NCI-H2107 (cell line): ENCODE measurements at regions not wholly inside any gene's neighbourhood (a gene's known extent, or its start where the extent isn't known, plus 50 kb on each side); places are given as distances from the start of the nearest gene placed in this dataset.
A peak's percentile ranks its signal among the peaks of the same experiment; 100 is the strongest.

Experiments
- DNase-seq: peaks from one replicate; lab custom pipeline; 2025; lab: John Stamatoyannopoulos, UW

DNA sequence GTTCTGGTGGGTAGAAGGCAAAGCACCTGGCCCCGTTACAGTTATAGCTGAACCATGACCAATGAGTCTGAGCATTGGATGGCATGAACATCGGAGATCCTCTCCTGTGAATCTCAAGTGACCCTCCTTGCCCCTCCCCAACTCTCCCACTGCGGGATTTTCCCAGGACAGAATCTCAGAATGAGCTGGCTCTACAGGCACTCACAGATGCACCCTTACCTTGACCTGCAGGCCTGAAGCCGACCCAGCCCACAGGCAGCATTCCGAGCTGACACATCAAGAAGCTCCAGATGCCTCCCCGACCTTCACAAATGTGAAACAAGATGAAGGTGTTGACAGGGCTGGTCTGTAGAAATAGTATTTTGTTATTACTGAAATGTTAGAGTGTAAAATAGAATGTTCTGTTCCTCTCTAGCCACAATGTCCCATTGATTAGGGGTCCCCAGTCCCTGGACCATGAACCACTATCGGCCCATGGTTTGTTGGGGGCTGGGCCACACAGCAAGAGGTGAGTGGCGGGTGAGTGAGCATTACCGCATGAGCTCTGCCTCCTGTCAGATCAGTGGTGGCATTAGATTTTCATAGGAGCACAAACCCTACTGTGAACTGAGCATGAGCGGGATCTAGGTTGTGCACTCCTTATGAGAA, 263.4 kb downstream of the AUH start:
- no peak for DNase-seq

DNA sequence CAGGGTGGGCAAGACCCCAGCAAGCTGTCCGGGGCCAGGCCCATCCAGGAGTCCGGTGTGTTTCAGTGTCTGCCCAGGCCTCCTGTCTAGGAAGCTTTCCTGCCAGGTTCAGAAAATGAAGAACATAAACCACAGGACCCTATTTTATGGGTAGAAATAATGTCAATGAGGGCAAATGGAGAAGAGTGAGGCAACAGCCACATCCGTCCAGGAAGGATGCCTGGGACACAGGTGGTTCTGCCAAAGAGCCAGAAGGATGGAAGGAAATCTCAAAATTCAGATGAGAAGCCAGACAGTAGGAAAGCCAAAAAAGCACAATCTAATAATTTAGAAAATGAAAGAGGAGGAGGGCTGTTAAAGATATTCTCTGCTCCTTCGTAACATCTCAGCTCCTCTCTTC, 262.3 kb downstream of the AUH start:
- DNase-seq = no peak

DNA sequence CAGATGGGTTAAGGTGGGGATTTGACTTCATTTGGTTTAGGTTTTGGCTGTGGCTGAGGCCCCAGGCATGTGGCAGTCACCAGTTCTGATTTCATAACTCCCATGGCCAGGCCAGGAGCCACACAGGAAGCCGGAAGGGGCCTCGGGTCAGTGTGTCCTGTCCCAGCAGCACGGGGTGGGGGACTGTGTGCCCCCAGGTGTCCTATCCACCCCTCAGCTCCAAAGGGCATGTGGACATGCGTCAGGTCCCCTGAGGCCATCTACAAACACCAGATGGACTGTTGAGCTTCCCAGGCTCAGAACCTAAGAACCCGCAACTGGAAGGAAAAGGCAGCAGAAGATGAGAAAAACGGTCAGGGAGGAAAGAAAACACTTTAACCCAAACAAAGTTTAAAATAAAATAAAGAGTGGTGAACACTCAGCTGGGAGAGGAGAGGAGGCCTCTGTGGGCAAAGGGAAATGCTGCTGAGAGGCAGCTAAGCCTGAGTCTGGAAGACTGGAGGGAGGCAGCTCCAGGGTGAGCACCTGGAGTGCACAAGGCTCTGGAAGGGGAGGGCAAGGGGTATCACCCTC, 260.8 kb downstream of the AUH start:
- no peak for DNase-seq

DNA sequence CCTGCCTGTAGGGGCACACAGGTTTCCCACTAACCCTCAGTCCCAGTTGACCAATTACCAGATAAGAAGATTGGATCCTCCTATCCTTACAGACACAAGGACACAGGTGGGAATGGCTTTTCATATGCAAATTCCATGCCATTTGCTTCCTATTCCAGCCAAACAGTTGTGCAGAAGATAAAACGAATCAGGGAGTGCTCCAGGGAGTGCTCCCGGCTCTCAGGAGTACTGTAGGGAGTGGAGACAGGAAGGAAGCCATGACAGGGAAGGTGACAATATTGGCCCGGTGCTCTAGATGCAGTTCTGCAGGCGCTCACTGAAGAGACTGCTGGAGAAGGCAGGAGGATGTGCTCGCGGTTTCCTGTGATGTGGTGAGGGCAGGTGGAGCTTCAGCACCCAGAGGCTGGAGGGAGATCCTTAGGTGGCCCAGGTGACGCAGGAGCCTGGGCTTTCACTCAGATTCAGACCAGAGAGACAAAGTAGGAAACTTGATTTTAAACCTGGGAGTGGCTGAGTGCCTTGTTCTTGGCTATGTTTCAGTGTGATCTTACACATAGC, 260.0 kb downstream of the AUH start:
- DNase-seq = no peak

DNA sequence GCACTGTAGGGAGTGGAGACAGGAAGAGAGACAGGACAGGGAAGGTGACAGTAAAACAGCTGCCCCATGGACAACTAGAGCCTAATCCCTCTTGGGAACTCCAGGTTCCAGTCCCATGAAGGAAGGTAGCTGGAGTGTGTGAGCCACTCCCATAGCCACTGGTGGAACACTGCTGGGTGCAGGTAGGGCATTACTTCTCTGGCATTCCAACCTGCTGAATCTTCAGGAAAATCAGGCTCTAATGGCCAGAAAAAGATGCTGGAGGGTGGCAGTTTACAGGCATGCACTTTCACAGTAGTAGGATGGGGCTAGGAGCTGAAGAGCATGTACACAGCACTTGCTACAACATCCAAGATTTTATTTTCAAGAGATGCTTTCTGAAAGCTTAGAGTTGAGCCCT, 259.4 kb downstream of the AUH start:
- no peak for DNase-seq

DNA sequence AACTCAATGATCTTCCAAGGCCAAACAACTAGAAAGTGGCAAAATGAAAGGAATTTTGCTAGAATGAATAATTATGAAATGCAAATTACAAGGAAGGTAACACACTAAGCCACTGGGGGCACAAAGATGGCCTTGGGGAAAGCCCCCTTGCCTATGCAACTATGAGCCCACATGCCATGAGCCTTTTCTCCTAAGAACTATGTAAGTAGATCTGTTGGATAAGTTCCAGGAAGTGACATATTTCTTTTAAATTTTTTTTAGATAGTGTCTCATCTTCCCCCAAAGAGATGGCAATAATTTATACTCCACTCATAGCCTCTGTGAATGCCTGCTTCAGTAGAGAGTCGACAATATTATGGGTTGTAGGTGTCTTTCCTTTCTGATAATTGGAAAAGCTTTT, 257.8 kb downstream of the AUH start:
- DNase-seq = no peak

DNA sequence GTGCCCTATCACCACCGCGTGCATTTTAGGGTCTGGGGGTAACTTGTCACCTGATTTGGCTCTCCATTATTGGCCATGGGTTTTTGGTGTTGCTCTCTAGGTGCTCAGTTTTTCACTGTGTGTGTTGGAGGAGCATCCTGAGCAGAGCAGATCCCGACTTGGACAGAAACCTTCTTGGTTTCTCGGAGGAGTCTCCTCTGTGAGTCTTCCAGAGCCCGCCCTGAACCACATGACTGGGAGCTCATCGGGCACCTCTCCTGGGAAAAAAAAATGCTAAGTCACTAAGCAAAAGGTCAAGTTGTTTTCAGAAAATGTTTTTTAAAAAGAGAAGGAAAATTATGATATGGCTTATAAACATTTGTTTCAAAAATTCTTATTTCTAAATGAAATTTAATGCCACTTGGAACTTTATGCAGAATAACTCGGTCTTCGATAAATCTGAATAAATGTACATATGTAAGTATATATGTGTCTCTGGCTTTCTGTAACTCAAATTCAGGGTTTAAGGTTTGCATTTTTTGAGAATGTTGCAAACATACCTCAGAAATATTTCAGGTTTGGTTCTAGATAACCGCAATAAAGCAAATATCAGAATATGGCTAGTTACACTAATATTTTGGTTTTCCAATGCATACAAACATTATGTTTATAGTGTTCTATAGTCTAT, 255.2 kb downstream of the AUH start:
- no peak for DNase-seq

DNA sequence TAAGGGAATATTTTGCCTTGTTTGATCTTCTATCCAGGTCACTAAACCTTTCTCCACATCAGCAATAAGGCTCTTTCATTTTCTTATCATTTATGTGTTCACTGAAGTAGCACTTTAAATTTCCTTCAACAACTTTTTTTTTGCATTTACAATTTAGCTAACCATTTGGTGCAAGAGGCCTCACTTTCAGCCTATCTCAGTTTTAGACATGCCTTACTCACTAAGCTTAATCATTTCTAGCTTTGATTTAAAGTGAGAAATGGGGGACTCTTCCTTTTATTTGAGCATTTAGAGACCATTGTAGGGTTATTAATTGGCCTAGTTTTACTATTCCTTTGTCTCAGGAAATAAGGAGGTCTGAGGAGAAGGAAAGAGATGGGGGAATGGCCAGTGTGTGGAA, 250.5 kb downstream of the AUH start:
- no peak for DNase-seq

DNA sequence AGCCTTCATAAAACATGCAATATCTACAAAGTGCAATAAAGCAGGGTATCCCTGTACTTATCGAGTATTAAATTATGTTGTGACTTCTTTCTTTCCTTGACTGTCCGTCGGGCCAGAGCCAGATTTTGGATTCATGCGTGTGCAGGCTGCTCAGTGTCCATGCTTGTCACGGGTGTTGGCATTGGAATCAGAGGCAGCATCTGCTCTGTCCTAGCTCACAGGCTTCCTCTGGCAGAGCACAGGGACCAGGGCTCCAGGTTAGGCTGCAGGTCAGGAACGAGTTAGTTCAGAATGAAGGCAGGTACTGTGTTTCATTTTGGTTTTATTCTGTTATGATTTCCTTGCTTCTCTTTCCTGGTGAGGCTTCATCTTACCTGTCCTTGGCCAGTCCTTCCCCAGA, 249.8 kb downstream of the AUH start:
- no peak for DNase-seq

DNA sequence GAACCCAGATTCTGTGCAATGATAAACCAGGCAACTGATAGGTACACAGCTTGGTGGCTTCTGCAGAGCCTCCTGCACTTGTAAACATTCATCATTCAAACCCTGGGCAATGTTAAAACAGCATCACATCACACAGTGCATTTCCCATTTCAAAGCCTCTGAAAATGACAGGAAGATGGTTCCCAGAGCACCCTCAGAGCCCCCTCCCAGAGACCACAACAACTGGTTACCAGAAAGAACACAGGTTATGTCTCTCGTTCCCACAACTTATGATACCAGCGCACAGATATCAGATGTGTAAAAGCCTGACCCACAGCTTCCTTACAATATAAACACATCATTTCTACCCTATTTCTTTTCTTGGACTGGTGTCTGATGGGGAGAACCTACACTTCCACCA, 248.7 kb downstream of the AUH start:
- no peak for DNase-seq

DNA sequence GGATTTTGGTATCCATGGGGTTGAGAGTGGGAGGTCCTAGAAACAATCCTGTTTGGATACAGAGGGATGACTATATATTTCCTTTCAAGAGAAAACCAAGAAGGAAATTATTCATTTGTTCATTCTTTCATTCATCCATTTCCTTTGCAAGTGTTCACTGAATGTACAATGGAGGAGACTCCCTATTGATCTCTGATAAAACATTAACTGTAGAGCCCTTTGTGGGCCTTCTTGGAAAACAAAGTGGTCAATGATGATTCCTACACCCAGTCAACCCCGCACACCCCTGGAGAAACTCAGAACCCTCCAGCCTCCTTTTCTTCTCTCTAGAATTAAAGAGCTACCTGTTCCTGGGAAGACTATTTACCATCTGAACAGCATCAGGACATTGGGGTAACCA, 247.3 kb downstream of the AUH start:
- DNase-seq = no peak

DNA sequence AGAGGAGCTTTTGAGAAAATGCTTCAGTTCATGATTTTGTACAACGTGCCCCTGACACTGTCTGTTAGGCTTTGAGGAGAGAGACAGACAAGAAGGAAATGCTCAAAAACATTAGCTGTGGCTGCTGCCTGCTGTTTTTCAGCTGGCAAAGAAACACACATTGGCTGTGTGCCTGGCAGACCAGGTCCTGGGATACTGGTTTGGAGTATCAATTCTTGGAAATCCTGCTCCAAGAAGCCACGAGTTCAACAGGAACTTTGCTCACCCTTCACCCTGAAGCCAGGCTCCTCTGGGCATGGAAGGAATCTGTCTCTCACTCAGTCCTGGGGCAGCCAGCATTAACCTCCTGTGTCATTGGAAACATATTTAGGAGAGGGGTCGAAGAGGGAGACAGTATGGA, 245.5 kb downstream of the AUH start:
- DNase-seq = no peak

DNA sequence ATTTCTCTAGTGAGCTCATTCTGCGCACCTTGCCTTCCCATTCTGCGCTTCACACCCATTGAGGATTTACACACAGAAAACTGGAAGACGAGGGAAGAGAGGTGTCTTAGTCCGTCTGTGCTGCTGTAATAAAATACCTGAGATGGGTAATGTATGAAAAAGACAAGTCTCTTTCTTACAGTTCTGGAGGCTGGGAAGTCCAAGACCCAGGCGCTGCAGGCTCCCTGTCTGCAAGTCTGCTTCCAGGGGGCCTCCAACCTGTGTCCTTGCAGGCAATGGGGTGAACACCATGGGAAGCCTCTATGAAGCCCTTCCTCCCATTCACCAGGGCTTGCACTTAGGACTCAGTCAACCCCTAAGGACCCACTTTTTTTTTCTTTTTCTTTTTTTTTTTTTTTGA, 245.0 kb downstream of the AUH start:
- no peak for DNase-seq

DNA sequence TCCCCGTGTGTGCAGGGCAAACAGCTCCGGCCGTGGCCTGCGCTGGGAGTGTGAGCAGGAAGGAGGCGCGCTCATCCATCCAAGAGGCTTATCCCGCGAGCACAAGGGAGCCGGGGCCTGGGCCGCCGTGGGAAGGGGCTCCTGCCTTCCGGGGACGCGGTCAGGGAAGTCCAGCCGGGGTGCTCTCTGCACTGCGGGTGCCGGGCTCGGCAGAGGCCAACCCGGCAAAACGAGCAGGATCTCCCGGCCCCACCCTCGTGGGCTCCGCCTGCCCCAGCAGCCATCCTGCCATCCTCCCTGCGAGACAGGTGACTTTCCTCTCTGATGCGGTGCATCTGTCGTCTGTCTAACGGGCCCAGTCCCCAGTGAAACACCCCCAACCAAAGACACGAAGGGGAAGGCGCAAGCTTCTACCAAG, 244.2 kb downstream of the AUH start:
- no peak for DNase-seq

DNA sequence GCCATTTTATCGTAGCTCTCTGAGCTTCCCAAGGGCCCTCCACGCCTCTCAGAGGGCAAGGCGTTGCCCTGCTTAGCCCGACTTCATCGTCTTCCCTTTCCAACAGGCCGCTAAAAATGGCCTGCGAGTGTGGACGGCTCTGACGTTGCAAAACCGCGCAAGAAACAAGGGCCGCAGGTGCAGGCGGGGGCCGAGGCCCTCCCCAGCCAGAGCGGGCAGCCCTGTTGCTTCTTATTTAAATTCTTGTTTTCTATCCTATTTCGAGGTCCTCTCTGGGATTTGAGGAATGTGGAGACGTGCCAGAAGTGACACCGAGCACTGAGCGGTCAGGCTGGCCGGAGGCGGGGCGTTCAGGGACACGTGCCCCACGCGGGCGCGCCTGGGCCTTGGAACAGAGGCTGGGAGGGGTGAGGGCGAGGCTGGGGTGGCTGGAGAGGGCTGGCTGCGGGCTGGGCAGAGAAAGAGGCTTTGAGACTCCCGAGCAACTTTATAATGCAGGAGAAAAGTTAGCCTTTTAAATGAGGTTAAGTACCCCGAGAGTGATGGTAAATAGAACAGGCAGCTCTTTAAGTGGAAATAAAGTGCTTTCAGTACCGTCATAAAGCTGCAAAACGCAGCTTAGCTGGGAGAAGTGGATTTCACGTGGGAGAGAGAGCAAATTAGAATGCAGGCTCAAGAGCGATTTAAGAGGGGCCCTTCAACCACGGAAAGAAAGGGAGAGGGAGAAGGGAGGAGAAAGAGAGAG, 243.6 kb downstream of the AUH start:
- peak; percentile 28 for DNase-seq

DNA sequence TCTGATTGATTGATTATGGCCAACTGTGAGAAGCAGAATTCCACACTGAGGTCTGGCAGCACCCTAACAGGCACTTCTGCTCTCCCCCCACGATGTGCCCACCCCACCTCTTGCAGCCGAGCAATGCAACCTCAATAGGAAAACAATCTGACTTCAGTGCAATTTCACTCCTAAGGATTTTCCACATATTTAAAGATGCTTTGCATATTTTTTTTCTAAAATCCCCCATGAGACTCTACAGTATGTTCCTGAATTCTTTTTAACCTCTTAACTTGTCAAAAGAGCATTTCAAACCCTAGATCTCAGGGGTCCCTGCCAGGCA, 243.1 kb downstream of the AUH start:
- DNase-seq = no peak

DNA sequence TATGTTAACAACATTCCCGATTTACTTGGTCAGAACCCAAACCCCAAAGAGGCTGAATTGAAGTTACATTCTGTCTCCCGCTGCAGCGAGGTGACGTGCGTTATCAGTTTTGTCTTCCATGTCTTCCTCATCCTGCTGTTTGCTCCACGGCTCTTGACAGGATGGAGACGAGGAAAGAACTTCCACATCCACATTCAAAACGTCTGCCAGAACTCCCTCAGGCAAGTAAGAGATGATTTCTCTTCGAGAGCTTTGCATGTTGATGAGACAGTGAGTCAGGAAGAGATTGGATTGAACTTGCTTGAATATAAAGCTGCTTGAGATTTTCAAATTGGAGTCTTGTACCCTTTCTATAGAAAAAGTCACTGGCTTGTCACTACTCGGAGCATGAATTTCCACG, 242.6 kb downstream of the AUH start:
- no peak for DNase-seq

DNA sequence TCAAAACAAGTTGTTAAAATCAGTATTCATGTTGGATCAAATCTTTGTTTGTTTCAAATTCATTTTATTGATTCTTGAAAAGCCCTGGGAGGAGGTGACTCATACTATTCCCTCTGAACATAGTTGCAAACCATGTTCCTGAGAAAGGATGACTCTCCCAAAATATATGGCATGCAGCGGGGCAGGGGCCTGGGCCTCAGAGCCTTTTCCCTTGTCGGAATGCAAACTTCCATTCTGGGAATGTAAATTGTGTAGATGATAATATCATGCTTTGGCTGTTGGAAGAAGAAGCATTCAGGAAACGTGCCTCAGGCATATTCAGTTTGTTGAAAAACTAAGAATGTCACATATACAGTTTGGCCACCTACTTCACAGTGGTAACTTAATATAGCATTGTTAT, 242.0 kb downstream of the AUH start:
- DNase-seq = no peak

DNA sequence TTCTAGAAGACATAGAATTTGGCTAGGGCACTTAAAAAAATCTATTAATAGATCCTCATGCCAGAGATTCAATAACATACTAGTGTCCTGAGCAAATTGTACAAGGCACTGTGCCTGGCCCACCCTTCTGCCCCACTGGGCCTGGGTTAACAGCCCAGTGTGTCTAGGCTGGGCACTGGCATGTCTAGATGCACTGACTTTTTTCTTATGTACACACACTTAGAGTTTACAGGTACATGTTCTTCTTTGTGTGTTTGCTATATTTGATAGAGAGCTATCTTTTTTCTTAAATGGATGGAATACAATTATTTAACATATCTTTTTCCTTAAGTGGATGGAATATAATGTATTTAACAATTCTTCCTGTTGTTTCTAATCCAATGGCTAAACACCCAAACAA, 241.5 kb downstream of the AUH start:
- DNase-seq = no peak

DNA sequence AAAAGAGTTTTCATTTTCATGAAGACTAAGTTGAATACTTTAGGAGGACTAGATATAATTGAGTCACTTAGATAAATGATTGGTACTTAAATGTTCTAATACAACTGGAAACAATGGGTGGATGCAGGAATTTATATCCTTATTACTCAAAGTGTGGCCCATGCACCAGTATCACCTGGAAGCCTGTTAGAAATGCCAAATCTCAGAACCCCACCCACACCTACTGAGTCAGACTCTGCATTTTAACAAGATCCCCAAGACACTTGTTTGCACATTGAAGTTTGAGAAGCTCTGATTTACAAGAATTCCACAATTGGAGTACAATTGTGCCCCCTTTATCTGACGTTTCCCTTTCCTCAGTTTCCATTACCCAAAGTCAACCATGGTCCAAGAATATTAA, 239.0 kb downstream of the AUH start:
- DNase-seq = no peak

DNA sequence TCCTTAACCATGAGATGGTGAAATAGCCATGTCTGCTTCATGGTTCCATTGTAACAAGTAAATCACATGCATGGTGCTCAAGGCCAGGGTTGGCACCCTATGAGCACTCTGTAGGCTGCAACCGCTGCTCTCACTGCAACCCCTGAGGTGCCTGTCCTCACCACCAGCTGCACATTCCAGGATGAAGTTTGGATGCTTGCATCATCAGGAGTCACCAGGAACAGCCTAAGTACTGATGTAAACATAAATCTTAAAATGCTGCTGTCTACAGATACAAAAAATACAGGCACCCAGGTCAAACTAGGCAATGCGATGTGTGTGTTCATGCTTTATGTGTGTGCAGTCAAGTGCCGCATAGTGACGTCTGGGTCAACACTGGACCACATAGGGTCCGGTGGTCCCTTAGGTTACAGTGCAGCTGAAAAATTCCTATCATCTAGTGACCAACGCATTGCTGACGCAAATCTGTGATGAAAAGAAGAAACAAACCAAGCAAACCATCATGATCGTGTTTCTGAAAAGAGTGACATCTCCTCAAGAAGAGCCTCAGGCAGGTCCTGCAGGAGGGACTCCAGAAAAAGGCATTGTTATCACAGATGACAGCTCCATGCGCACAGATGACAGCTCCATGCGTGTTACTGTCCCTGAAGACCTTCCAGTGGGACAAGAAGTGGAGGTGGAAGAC, 234.8 kb downstream of the AUH start:
- DNase-seq = no peak

DNA sequence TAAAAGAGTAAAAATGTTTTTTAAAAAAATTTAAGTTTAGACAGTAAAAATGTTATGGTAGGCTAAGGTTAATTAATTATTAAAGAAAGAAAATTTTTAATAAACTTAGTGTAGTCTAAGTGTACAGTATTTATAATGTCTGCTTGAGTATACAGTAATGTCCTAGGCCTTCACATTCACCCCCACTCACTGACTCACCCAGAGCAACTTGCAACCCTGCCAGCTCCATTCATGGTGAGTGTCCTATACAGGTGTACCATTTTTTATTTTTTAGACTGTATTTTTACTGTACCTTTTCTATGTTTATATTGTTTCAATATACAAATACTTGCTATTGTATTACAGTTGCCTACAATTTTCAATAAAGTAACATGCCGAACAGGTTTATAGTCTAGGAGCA, 234.1 kb downstream of the AUH start:
- DNase-seq = no peak
